Skeletal muscle satellite cell (primary cell): ENCODE measurements at regions not wholly inside any gene's neighbourhood (a gene's known extent, or its start where the extent isn't known, plus 50 kb on each side); places are given as distances from the start of the nearest gene placed in this dataset.

Experiments used
- H3K27me3 ChIP-seq: 2 replicates; pipeline ENCODE4 v1.7.0; 2013; ENCODE audit warnings: low read length; ENCODE audit not compliant: control insufficient read depth, insufficient read depth
- H3K36me3 ChIP-seq: 2 replicates; pipeline ENCODE4 v1.7.0; 2013; ENCODE audit warnings: mild to moderate bottlenecking, control low read depth, low read length; ENCODE audit not compliant: insufficient read depth
- H3K4me1 ChIP-seq: 2 replicates; pipeline ENCODE4 v1.7.0; 2013; ENCODE audit warnings: low read length; ENCODE audit not compliant: control insufficient read depth, insufficient read depth
- H3K4me2 ChIP-seq: 2 replicates; pipeline ENCODE4 v1.7.0; 2013; ENCODE audit warnings: mild to moderate bottlenecking, low read length
- H3K4me3 ChIP-seq: 2 replicates; pipeline ENCODE4 v1.7.0; 2013; ENCODE audit warnings: low read length
- H3K9ac ChIP-seq: 2 replicates; pipeline ENCODE4 v1.7.0; 2013; ENCODE audit warnings: mild to moderate bottlenecking, low read depth, low read length, moderate library complexity
- H3K9me3 ChIP-seq: replicated peaks from 2 replicates; pipeline ENCODE4 v1.7.0; 2013; ENCODE audit warnings: mild to moderate bottlenecking, control low read depth, low read length

DNA sequence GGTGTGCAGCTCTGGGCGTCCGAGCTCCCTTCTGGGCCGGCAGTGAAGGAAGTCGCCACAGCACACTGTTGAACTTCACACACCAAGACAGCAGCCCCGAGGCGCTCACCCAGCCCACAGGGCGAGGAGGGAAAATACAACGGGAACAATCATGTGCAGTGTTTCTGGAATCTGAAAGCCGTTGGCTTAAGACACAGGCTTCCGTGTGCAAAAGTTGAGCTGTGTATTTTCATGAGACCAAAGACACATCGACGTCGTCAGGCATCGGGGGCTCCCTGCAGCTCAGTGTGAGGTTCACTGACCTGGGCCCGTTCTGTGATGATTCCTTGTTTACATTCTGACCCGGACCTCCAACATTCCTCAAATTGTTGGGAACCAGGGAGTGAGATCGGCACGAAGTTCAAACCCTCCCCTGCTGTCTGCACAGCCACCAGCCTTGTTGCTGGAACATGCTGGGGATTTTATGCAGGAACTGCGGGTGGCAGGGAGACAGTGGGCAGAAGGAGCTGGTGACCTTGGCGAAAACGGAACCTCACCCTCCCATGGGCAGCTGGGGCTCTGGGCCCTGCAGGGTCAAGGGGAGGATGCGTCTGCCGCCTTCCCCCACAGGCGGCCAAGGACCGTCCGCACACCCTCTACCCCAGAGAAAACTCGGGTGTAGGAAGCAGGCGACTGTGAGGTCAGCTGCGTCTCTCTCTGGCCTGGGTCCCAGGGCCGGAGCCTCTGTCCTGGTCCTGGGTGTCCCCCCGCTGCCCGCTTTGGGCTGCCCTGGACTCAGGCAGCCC is 72.2 kb downstream of the METRNL start:
- Histone ChIP-seq H3K9me3 (no peaks in the 10 kb centered on the region), H3K36me3 (no peaks in the 10 kb centered on the region), H3K4me1 (peaks cover 37% of the 10 kb centered on the region), H3K4me2 (peak overlapping the region; percentile 5), H3K4me3 (no peak overlapping the region), H3K9ac (peak overlapping the region; percentile 3), H3K27me3 (peaks cover 44% of the 10 kb centered on the region)

DNA sequence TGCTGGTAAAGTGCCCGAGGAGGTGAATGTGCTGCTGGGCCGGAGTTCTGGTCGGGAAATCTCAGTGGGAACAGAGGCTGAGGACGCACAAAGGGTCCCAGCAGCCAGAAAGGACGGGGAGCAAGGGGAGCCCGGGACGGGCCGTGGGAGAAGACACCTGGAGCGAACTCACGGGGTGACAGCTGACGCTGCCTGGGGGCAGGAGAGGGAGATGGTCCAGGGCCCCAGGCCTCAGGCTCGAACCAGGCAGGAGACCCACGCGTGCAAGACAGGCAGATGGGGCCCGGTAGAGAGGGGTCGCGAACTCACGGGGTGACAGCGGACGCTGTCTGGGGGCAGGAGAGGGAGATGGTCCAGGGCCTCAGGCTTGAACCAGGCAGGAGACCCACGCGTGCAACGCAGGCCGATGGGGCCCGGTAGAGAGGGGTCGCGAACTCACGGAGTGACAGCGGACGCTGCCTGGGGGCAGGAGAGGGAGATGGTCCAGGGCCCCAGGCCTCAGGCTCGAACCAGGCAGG is 72.9 kb downstream of the METRNL start:
- H3K4me1 ChIP-seq: peaks cover 37% of the 10 kb centered on the region
- no peak overlapping the region for H3K4me2 ChIP-seq
- no peak overlapping the region for H3K4me3 ChIP-seq
- H3K36me3 ChIP-seq: no peaks in the 10 kb centered on the region
- H3K9ac ChIP-seq: peak overlapping the region; percentile 3
- no peaks in the 10 kb centered on the region for H3K9me3 ChIP-seq
- H3K27me3 ChIP-seq: peaks cover 38% of the 10 kb centered on the region

DNA sequence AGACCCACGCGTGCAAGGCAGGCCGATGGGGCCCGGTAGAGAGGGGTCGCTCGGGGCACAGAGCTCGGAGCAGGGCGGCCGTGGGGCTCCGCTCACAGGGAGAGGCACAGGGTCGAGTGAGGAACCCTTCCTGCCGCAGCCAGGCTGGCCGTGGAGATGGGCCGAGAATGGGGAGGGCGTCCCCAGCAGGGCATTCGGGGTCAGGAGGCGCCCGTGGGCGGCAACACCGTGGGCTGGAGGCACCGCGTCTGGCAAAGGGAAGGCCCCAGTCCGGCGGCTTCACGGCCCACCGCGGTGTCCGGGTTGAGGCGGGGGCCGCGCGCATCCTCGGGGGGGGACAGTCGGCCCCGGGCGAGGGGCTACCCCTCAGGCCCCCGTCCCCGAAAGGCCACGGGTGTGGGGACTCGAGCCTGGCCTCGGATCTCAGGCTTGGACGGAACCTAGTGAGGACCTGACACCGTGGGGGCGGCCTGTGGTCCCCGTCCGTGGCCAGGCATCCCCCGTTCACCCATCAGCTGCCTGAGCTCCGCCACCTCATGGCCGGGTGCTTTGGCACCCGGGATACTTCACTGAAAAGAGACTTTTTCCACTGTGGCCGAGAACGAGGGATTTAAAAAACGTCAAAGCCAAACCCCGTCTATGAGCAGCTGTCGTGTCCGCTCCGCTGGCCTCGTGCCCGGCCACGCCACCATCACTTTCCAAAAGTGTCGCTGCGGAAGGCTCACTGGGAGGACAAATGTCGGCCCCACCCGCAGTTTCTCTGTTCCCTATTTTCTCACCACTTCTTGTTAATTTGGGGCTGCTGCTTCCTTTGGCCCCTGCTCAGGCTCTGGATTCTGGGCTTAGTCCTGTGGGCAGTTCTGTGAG is 73.6 kb downstream of the METRNL start:
- H3K9me3 ChIP-seq: no peaks in the 10 kb centered on the region
- no peaks in the 10 kb centered on the region for H3K36me3 ChIP-seq
- peaks cover 37% of the 10 kb centered on the region for H3K4me1 ChIP-seq
- peaks cover 32% of the 10 kb centered on the region for H3K27me3 ChIP-seq
- H3K9ac ChIP-seq: peak overlapping the region; percentile 6
- H3K4me3 ChIP-seq: no peak overlapping the region
- peak overlapping the region; percentile 40 for H3K4me2 ChIP-seq

DNA sequence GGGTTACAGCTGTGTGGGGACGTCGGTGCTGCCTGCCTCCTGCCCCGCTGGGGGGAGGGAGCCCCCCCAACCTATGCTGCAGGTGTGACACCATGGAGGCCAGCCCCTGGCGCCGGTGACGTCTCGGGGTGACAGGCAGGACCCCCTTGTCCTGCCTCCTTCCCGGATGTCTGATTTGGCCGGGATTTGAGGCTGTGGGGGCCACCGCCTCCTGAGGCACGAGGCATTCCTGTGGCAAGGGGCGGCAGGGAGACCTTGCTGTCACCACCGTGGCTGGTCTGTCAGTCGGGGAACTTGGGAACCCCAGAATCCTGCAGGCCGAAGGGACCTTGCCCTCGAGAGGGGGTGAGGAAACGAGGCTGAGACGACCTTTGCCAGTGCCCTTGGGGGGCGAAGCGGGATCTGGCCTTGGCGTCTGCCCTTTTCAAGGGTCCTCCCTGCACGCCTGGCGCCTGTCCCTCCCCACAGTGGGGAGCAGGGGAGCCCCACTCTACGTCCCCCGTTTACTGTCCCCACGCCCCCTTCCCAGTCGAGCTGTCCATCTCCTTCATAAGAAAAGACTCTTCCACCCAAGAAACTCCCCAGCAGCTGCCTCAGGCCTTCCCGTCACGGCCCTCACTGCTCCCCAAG is 74.4 kb downstream of the METRNL start:
- Histone ChIP-seq H3K4me1 (peaks cover 37% of the 10 kb centered on the region), H3K4me3 (no peak overlapping the region), H3K27me3 (peaks cover 29% of the 10 kb centered on the region), H3K9ac (no peak overlapping the region), H3K9me3 (no peaks in the 10 kb centered on the region), H3K36me3 (no peaks in the 10 kb centered on the region), H3K4me2 (no peak overlapping the region)

DNA sequence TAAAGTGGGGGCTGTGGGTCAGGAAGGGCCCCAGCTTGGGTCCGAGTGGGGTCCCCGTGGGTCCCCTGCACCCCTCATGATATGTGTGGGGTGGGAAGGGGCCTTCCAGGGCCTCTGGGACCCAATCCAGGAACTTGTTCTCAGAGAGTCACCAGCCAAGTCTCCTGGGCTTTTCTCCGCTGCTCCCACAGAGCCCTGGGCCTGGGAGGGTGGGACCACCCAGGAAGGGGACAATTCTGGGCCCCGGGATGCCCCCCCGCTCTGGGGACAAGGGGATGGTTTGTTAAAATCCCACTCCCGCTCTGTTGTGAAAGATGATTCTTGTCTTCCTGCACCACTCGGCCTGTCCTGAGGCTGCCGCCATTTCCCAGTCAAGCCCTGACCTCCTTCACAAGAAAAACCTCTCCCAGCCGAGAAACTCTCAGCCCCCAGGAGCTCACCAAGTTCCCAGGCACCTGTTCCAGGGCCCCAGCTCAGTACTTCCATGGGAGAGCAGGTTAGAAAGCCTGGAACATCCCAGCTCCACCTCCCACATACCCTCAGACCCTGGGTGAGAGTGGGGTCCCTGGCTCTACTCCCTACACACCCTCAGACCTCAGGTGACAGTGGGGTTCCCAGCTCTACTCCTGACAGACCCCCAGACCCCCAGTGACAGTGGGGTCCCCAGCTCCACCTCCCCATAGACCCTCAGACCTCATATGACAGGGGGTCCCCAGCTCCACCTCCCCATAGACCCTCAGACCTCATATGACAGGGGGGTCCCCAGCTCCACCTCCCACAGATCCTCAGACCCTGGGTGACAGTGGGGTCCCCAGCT is 75.1 kb downstream of the METRNL start:
- peaks cover 26% of the 10 kb centered on the region for H3K27me3 ChIP-seq

DNA sequence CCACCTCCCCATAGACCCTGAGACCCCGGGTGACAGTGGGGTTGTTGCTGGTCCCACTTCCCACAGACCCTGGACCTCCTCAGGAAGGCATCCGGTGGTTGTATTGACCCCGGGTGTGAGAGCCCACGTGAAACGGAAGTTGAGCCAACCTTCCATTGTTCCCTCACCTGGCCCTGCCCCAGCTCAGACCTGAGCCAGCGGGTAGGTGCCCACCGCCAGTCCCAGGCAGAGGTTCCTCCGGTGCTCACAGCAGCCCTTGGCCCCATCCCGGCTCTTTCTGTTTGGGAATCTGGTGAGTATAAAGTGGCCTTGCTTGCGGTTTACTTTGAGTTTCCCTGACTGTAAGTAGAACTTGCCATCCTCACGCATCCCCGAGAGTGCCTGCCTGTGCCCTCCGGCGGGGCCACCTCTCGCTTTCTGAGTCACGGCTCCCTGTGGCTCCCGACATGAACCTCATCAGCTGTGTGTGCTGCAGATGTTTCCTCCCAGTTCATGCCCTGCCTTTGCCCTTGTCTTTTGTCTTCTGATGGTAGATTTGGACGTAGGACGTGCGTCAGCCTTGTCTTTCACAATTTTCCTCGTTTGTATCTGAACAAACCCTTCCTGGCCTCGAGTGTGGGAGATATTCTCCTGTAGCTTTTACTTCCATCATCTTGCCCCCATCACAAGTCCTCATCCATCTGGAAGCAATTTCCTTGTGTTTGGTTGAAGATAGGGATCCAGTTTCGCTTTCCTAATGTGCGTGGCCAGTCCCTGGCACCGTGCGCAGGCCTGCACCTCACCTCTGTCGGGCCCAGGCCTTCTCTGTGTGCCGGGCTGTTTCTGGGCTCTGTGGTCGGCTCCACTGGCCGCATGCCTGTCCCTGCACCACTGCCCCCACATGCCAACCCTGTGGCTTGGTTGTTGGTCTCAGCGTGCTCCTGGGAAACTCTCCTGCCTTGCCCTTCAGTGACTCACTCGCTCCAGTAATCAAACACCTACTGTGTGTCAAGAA is 76.0 kb downstream of the METRNL start:
- Histone ChIP-seq H3K27me3 (peaks cover 26% of the 10 kb centered on the region), H3K4me3 (peak overlapping the region; percentile 2), H3K4me1 (peaks cover 37% of the 10 kb centered on the region), H3K4me2 (peak overlapping the region; percentile 39), H3K36me3 (no peaks in the 10 kb centered on the region), H3K9me3 (no peaks in the 10 kb centered on the region), H3K9ac (peak overlapping the region; percentile 44)

More for the DNA sequence above, 75.1 kb downstream of the METRNL start:
- Histone ChIP-seq H3K4me3 (no peak overlapping the region), H3K4me1 (peaks cover 37% of the 10 kb centered on the region), H3K36me3 (no peaks in the 10 kb centered on the region), H3K4me2 (no peak overlapping the region), H3K9ac (peak overlapping the region; percentile 44), H3K9me3 (no peaks in the 10 kb centered on the region)

DNA sequence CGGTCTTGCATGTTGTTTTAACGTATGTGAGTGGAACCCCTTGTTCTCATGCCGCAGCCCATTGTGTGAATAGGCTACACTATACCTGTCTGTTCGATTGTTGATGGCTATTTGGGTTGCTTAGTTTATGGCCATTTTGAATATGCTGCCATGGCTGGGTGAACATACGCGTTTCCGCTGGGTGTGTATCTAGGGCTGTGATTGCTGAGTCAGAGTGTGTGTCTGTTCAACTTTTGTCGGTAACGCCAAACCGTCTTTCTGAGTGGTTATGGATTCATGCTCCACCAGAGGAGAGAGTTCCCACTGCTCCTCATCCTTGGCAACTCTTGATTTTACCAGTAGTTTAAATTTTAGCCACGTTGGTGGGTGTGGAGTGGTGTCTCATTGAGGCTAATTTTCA is 77.0 kb downstream of the METRNL start:
- Histone ChIP-seq H3K27me3 (peaks cover 25% of the 10 kb centered on the region), H3K4me1 (peaks cover 41% of the 10 kb centered on the region)

DNA sequence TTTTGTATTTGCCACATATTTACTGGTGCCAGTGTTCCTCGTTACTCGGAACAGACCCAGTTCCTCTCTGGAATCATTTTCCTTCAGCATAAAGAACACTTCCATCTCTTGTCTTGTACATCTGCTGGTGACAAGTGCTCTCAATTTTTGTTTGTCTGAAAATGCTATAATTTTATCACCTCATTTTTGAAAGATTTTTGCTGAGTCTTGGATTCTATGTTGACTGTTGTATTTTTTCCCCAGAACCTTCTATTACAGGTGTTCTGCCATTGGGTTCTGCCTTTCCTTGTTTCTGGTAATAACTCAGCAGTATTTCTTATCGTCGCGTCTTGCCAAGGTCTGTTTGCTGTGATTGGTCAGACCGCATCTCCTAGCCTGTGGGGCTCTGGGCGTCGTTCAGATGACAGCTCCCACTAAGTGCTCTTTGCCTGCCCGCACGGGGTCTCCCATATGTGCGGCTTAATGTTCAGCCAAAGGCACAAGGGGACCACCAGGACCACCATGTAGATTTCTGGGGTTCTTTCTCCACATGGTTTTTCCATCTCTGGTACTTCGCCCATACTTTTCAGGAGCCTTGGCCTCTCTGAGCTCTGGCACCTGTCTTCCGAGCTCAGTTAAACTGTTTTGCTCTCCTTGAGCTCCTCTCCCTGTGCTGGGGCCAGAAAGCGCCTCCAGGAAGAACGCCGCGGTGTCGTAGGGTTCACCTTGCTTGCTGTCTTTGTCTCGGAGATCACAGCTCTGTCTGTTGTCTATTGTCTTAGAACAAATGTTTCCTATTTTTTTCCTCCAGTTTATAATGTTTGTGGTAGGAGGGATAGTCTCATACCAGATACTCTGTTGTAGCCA is 80.0 kb downstream of the METRNL start:
- Histone ChIP-seq H3K4me2 (no peak overlapping the region), H3K9me3 (no peaks in the 10 kb centered on the region), H3K27me3 (peaks cover 9% of the 10 kb centered on the region), H3K4me1 (peaks cover 34% of the 10 kb centered on the region), H3K36me3 (no peaks in the 10 kb centered on the region), H3K9ac (no peak overlapping the region), H3K4me3 (no peak overlapping the region)

More for the DNA sequence above, 77.0 kb downstream of the METRNL start:
- Histone ChIP-seq H3K4me3 (no peak overlapping the region), H3K9me3 (no peaks in the 10 kb centered on the region), H3K36me3 (no peaks in the 10 kb centered on the region), H3K9ac (peak overlapping the region; percentile 44), H3K4me2 (no peak overlapping the region)

DNA sequence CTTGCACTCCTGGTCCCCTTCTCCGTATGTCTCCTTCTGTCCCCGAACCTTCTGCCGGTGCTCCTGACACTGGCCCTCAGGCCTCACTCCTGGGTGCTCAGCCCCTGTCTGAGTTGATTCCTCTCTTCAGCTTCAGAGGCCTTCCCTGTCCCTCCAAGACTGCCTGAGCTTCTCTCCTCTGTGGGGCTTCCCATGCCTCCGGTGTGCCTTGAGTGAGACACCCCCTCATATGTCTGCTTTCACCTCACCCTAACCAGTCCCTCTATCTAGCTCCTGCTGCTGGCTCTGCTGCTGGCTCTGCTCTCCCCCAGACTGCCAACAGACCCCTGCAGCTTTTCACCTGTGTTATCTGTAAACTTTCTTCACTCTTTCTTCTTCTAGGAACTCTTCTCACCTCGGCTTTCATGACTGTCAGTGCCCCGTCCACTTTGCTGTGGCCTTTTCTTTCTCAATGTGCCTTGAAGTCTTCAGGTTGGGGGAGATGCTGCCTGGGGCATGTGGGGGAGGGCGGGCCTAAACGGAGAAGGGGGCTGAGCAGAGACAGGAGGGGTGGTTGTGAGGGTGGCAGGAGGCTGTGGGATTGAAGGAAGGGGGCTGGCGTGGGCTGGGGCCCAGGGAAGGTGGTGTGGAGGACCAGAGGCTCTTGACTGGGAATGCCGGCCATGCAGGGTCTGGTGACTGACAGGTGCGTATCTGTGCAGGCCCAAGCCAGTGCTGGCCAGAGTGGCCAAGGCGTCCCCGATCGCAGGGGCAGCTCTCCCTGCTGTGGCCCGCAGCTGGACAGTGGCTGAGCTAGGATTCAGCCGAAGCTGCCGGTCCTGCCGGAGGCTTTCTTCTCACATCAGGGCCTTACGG is 81.3 kb downstream of the METRNL start:
- H3K36me3 ChIP-seq: no peaks in the 10 kb centered on the region
- H3K27me3 ChIP-seq: peaks cover 9% of the 10 kb centered on the region
- peak overlapping the region; percentile 69 for H3K9ac ChIP-seq

More for the DNA sequence above, 81.3 kb downstream of the METRNL start:
- Histone ChIP-seq H3K4me1 (peaks cover 24% of the 10 kb centered on the region), H3K4me3 (no peak overlapping the region), H3K9me3 (no peaks in the 10 kb centered on the region), H3K4me2 (no peak overlapping the region)
